Esophagus muscularis mucosa (tissue), 4 donors: ENCODE measurements at regions not wholly inside any gene's neighbourhood (a gene's known extent, or its start where the extent isn't known, plus 50 kb on each side); places are given as distances from the start of the nearest gene placed in this dataset.

Experiments
- DNase-seq: peaks from one replicate; pipeline ENCODE4 v3.0.0-alpha.2; 2017; ENCODE audit errors: extremely low spot score
- H3K27ac ChIP-seq, 4 donors: fragments of 200-600 bp; sonication (generic); replicated peaks in 1 of 4; 1 replicate in 3 of 4; 2 replicates in 1 of 4; pipeline ENCODE4 v1.5.1; 2016 to 2019; ENCODE audit warnings: mild to moderate bottlenecking in 1 of 4
- H3K27me3 ChIP-seq, 4 donors: fragments of 200-600 bp; sonication (generic); one replicate each; pipeline versions ENCODE4 v1.5.1 to v1.6.0; 2016 to 2019
- H3K36me3 ChIP-seq, 4 donors: fragments of 200-600 bp; sonication (generic); one replicate each; pipeline ENCODE4 v1.5.1; 2016 to 2019
- H3K4me1 ChIP-seq, 4 donors: fragments of 200-600 bp; sonication (generic); one replicate each; pipeline ENCODE4 v1.5.1; 2016 to 2019
- H3K4me3 ChIP-seq, 4 donors: fragments of 200-600 bp; sonication (generic); 1 replicate in 2 of 4; 2 replicates in 2 of 4; pipeline ENCODE4 v1.5.1; 2016 to 2019; ENCODE audit warnings: mild to moderate bottlenecking in 4 of 4, moderate library complexity in 1 of 4
- H3K9me3 ChIP-seq, 4 donors: fragments of 200-600 bp; sonication (generic); 1 replicate in 3 of 4; 2 replicates in 1 of 4; pipeline ENCODE4 v1.5.1; 2016 to 2019
- CTCF ChIP-seq, 3 experiments: fragments of 200-600 bp in 2 of 3; fragments of 450-650 bp in 1 of 3; sonication (generic) in 2 of 3; IDR thresholded peaks; one replicate each; pipeline ENCODE4 v1.5.1; 2017 to 2019; ENCODE audit warnings: antibody characterized with exemption in 3 of 3, mild to moderate bottlenecking in 2 of 3, moderate library complexity in 1 of 3
- EP300 ChIP-seq: sonication (generic); formaldehyde crosslinking; IDR thresholded peaks from one replicate; pipeline ENCODE4 v1.6.1; 2017; ENCODE audit warnings: antibody characterized with exemption
- POLR2A ChIP-seq: fragments of 450-650 bp; IDR thresholded peaks from one replicate; pipeline ENCODE4 v1.6.1; 2017; ENCODE audit warnings: antibody characterized with exemption, moderate library complexity, mild to moderate bottlenecking, low read depth
- POLR2AphosphoS5 ChIP-seq, 2 donors: sonication (generic); formaldehyde crosslinking; IDR thresholded peaks; one replicate each; pipeline ENCODE4 v1.6.1; 2017; ENCODE audit warnings: antibody characterized with exemption in 2 of 2
- WGBS: methylation state at CpG from one replicate; pipeline ENCODE4 v1.1.5; 2018; 5-methylcytosine and 5-hydroxymethylcytosine counted together
- intact Hi-C: fragments of 100-400 bp; cut with DNase I; formaldehyde crosslinking; loops from one replicate; pipeline ENCODE4 v1.15.1; 2023

- Histone ChIP-seq H3K27ac (no peak overlapping the region), H3K9me3 (no peaks in the 10 kb centered on the region), H3K4me3 (peak overlapping the region in 1 of 4 donors; percentile 20), H3K4me1 (peaks cover 0 to 5% (median 0%) of the 10 kb centered on the region in 4 donors), H3K27me3 (peaks cover 0 to 11% (median 0%) of the 10 kb centered on the region in 4 donors), H3K36me3 (no peaks in the 10 kb centered on the region)
- whole genome bisulfite sequencing: 87% methylated on average over 2 of the region's 2 CpGs
- TF ChIP-seq POLR2A (no peak), CTCF (IDR thresholded peaks at IDR 0.05) (no peak), POLR2AphosphoS5 (IDR thresholded peaks at IDR 0.05) (no peak), EP300 (no peak)
- no peak for DNase-seq
- intact Hi-C loops: no loop called here
Measured at GRCh38 chr5:2388571-2388970, 362.9 kb downstream of the IRX2 start.

DNA sequence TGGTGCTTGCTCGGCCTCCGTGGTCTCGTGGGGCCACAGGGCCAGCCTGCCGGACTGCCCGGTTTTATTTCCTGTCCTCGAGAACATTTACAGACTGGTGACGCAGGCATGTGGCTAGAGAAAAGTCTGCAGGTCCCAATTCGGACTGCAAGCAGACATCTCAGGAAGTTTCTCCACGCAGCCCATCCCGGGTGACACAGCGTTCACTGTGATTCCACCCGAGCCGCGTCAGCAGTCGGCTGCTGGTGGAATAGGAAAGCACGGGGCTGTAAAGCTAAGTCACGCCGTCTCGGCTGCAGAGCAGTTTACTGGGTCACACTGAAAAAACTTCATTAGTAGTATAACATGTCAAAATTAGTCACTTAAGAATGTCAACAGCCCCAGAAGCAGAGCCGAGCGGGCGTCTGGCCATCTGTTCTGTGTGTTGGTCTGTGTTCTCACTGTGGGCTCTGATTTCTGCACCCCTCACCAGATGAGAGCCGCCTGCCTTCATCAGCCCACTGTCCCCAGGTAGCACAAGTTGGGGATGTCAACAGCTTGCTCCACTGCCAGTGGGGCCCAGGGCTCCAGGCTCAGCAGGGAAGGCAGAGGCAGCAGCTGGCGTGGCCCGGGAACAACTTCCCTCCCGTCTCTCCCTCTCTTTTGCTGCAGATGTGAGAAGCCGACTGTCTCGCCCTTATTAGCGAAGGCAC, 363.7 kb downstream of the IRX2 start:
- Histone ChIP-seq H3K27ac (no peak overlapping the region), H3K36me3 (no peaks in the 10 kb centered on the region), H3K27me3 (peaks cover 0 to 16% (median 0%) of the 10 kb centered on the region in 4 donors), H3K9me3 (no peaks in the 10 kb centered on the region), H3K4me3 (peak overlapping the region in 2 of 4 donors; percentile 20 to 25), H3K4me1 (peaks cover 0 to 5% (median 0%) of the 10 kb centered on the region in 4 donors)
- intact Hi-C loops: no loop called here
- no peak for TF ChIP-seq CTCF (IDR thresholded peaks at IDR 0.05)
- no peak for TF ChIP-seq POLR2AphosphoS5 (IDR thresholded peaks at IDR 0.05)
- no peak for TF ChIP-seq POLR2A
- TF ChIP-seq EP300: no peak
- WGBS: 53% methylated on average over 12 of the region's 29 CpGs
- DNase-seq: no peak

- 53% methylated on average over 6 of the region's 11 CpGs for WGBS
- no peak for TF ChIP-seq POLR2AphosphoS5 (IDR thresholded peaks at IDR 0.05)
- no peak for TF ChIP-seq POLR2A
- TF ChIP-seq CTCF (IDR thresholded peaks at IDR 0.05): no peak
- no peak for TF ChIP-seq EP300
- DNase-seq: no peak
- H3K4me3 ChIP-seq: peak overlapping the region in 2 of 4 donors; percentile 20 to 25
- no peaks in the 10 kb centered on the region for H3K9me3 ChIP-seq
- peaks cover 0 to 5% (median 0%) of the 10 kb centered on the region in 4 donors for H3K4me1 ChIP-seq
- no peak overlapping the region for H3K27ac ChIP-seq
- no peaks in the 10 kb centered on the region for H3K36me3 ChIP-seq
- H3K27me3 ChIP-seq: peaks cover 0 to 22% (median 0%) of the 10 kb centered on the region in 4 donors
- intact Hi-C loops: no loop called here
Measured at GRCh38 chr5:2387250-2387633, 364.2 kb downstream of the IRX2 start.

DNA sequence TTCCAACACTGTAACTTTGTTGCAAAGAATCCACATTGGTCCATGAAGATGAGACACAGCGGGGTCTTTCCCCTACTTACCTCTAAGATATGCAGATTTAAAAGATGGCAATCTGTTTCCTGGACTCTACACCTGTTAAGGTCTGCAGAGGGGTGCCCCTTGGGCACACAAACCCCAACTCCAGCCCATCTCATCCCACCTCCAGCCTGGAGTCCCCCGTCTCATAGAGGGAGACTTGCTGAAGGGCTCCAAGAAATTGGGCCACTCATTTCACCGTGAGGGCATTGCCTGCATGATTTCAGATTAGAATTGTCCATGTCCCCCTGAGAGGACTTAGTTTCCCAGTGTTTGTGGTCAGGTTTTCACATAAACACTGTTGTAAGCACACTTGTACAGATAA, 365.7 kb downstream of the IRX2 start:
- Histone ChIP-seq H3K9me3 (no peaks in the 10 kb centered on the region), H3K27ac (no peak overlapping the region), H3K36me3 (no peaks in the 10 kb centered on the region), H3K27me3 (peaks cover 0 to 32% (median 0%) of the 10 kb centered on the region in 4 donors), H3K4me3 (no peak overlapping the region), H3K4me1 (peaks cover 0 to 5% (median 0%) of the 10 kb centered on the region in 4 donors)
- no peak for DNase-seq
- TF ChIP-seq EP300 (no peak), POLR2AphosphoS5 (IDR thresholded peaks at IDR 0.05) (no peak), POLR2A (no peak), CTCF (IDR thresholded peaks at IDR 0.05) (no peak)
- intact Hi-C loops: no loop called here
- WGBS: 68% methylated on average over 3 of the region's 3 CpGs
